GM19395 (cell line): ENCODE measurements at regions not wholly inside any gene's neighbourhood (a gene's known extent, or its start where the extent isn't known, plus 50 kb on each side); places are given as distances from the start of the nearest gene placed in this dataset.
"Not testable (repeated sequence)": the region's sequence is repeated elsewhere in the genome, so short reads cannot be mapped to it uniquely, and the experiment has no call there.

ENCODE experiments used
- ATAC-seq: cut with Tn5 transposase; IDR thresholded peaks from one replicate; pipeline ENCODE4 v1.9.1; 2021; ENCODE audit warnings: mild to moderate bottlenecking, moderate library complexity; ENCODE audit not compliant: unreplicated experiment

GRCh38 chr3:144566320-144566719, 594.7 kb downstream of the DIPK2A start:
- ATAC-seq = no peak

GRCh38 chr3:144569651-144570050, 598.0 kb downstream of the DIPK2A start:
- no peak for ATAC-seq

GRCh38 chr3:144583871-144584270, 612.2 kb downstream of the DIPK2A start:
- no peak for ATAC-seq

GRCh38 chr3:144585408-144585807, 613.8 kb downstream of the DIPK2A start:
- ATAC-seq = no peak

- ATAC-seq = no peak
Observed at GRCh38 chr3:144585953-144586352, 614.3 kb downstream of the DIPK2A start.

- no peak for ATAC-seq
Observed at GRCh38 chr3:144586382-144586781, 614.8 kb downstream of the DIPK2A start.

GRCh38 chr3:144590854-144591253, 619.2 kb downstream of the DIPK2A start:
- ATAC-seq = no peak

- ATAC-seq = no peak
Observed at GRCh38 chr3:144593881-144594280, 622.3 kb downstream of the DIPK2A start.

GRCh38 chr3:144620236-144620635, 648.6 kb downstream of the DIPK2A start:
- ATAC-seq = not testable (repeated sequence)

GRCh38 chr3:144622845-144623244, 651.2 kb downstream of the DIPK2A start:
- no peak for ATAC-seq

- ATAC-seq = no peak
Observed at GRCh38 chr3:144624656-144625055, 653.0 kb downstream of the DIPK2A start.

GRCh38 chr3:144626835-144627234, 655.2 kb downstream of the DIPK2A start:
- no peak for ATAC-seq

- ATAC-seq = no peak
Observed at GRCh38 chr3:144629381-144629780, 657.8 kb downstream of the DIPK2A start.

GRCh38 chr3:144636833-144637232, 665.2 kb downstream of the DIPK2A start:
- ATAC-seq = no peak

GRCh38 chr3:144638009-144638408, 666.4 kb downstream of the DIPK2A start:
- ATAC-seq = no peak

- no peak for ATAC-seq
Observed at GRCh38 chr3:144643771-144644198, 672.2 kb downstream of the DIPK2A start.

GRCh38 chr3:144645300-144645699, 673.7 kb downstream of the DIPK2A start:
- ATAC-seq = no peak

GRCh38 chr3:144650380-144650779, 678.8 kb downstream of the DIPK2A start:
- ATAC-seq = no peak

- ATAC-seq = no peak
Observed at GRCh38 chr3:144652573-144652972, 681.0 kb downstream of the DIPK2A start.

GRCh38 chr3:144655423-144655822, 683.8 kb downstream of the DIPK2A start:
- ATAC-seq = no peak

GRCh38 chr3:144660186-144660585, 688.6 kb downstream of the DIPK2A start:
- no peak for ATAC-seq

- ATAC-seq = no peak
Observed at GRCh38 chr3:144662729-144663128, 691.1 kb downstream of the DIPK2A start.
